Aorta (tissue), 5 donors: ENCODE measurements at regions not wholly inside any gene's neighbourhood (a gene's known extent, or its start where the extent isn't known, plus 50 kb on each side); places are given as distances from the start of the nearest gene placed in this dataset.

Source experiments
- ATAC-seq: fragments of 200-7000 bp; cut with Tn5 transposase; one replicate; pipeline ENCODE4 v1.9.1; 2022; ENCODE audit warnings: moderate library complexity; ENCODE audit not compliant: low FRiP score
- DNase-seq, 2 donors: peaks; one replicate each; pipeline ENCODE4 v3.0.0-alpha.2; 2020
- H3K27ac ChIP-seq, 2 donors: one replicate each; pipeline ENCODE4 v1.5.1; 2013; ENCODE audit warnings: low read length in 2 of 2, mild to moderate bottlenecking in 2 of 2, moderate library complexity in 2 of 2, control low read depth in 1 of 2, inconsistent platforms in 1 of 2, low read depth in 1 of 2
- H3K27me3 ChIP-seq, 2 donors: one replicate each; pipeline ENCODE4 v1.6.1; 2013; ENCODE audit warnings: control low read depth in 1 of 2, low read length in 1 of 2, mild to moderate bottlenecking in 1 of 2, moderate library complexity in 1 of 2; ENCODE audit not compliant: insufficient read depth in 2 of 2, control insufficient read depth in 1 of 2
- H3K36me3 ChIP-seq, 2 donors: one replicate each; pipeline ENCODE4 v1.6.1; 2013; ENCODE audit warnings: control low read depth in 1 of 2, low read length in 1 of 2, mild to moderate bottlenecking in 1 of 2; ENCODE audit not compliant: insufficient read depth in 2 of 2, control insufficient read depth in 1 of 2
- H3K4me1 ChIP-seq, 2 donors: one replicate each; pipeline ENCODE4 v1.6.1; 2013; ENCODE audit warnings: low read length in 2 of 2, control low read depth in 1 of 2, mild to moderate bottlenecking in 1 of 2, moderate library complexity in 1 of 2; ENCODE audit not compliant: insufficient read depth in 2 of 2, control insufficient read depth in 1 of 2
- H3K4me3 ChIP-seq, 2 donors: one replicate each; pipeline ENCODE4 v1.5.1; 2013; ENCODE audit warnings: low read length in 2 of 2, control low read depth in 1 of 2, mild to moderate bottlenecking in 1 of 2
- H3K9me3 ChIP-seq: one replicate; pipeline ENCODE4 v1.6.1; 2013; ENCODE audit warnings: mild to moderate bottlenecking, low read length; ENCODE audit not compliant: control insufficient read depth
- WGBS, 2 donors: extraction: QIAGEN DNeasy Blood & Tissue Kit; methylation state at CpG; one replicate each; pipeline ENCODE4 v1.1.7; 2013; 5-methylcytosine and 5-hydroxymethylcytosine counted together
- intact Hi-C, 2 donors: fragments of 100-400 bp; cut with DNase I; formaldehyde crosslinking; loops; one replicate each; pipeline versions ENCODE4 v1.14.2 to v1.15.0; 2022
- donor health status: healthy with polysubstance abuse.
- donor health status: Bipolar disorder and iron deficiency.
- donor health status: DM: no; HTN: no; CAD: no.
- donor health status: DM: no; HTN: no; CAD: no.
- donor health status: DM: yes; HTN: yes; CAD: no.

- ATAC-seq (no peak), DNase-seq (no peak)
- no peak overlapping the region for H3K4me3 ChIP-seq
- H3K36me3 ChIP-seq: no peaks in the 10 kb centered on the region
- intact Hi-C loops: no loop called here
- no peaks in the 10 kb centered on the region for H3K9me3 ChIP-seq
- 79 to 85% methylated on average over 7 of the region's 7 CpGs for WGBS, 2 donors
- no peaks in the 10 kb centered on the region for H3K4me1 ChIP-seq
- H3K27ac ChIP-seq: no peak overlapping the region
- no peaks in the 10 kb centered on the region for H3K27me3 ChIP-seq
Measured at GRCh38 chrX:125089761-125090445, 229.8 kb upstream of the TEX13C start.

- WGBS, 2 donors: 25 to 51% methylated on average over 3 of the region's 3 CpGs
- intact Hi-C loops: no loop called here
- no peaks in the 10 kb centered on the region for H3K36me3 ChIP-seq
- H3K4me3 ChIP-seq: no peak overlapping the region
- no peaks in the 10 kb centered on the region for H3K4me1 ChIP-seq
- no peak for ATAC-seq
- DNase-seq: no peak
- no peak overlapping the region for H3K27ac ChIP-seq
- H3K27me3 ChIP-seq: no peaks in the 10 kb centered on the region
- no peaks in the 10 kb centered on the region for H3K9me3 ChIP-seq
Measured at GRCh38 chrX:125093852-125094251, 225.8 kb upstream of the TEX13C start.

- ATAC-seq (no peak), DNase-seq (no peak)
- Histone ChIP-seq H3K27ac (no peak overlapping the region), H3K9me3 (no peaks in the 10 kb centered on the region), H3K27me3 (no peaks in the 10 kb centered on the region), H3K4me1 (no peaks in the 10 kb centered on the region), H3K36me3 (no peaks in the 10 kb centered on the region), H3K4me3 (no peak overlapping the region)
- intact Hi-C loops: no loop called here
Measured at GRCh38 chrX:125094901-125095300, 224.8 kb upstream of the TEX13C start.

- 70 to 74% methylated on average over 2 of the region's 2 CpGs for WGBS, 2 donors
Measured at GRCh38 chrX:125096469-125096868, 223.2 kb upstream of the TEX13C start.

GRCh38 chrX:125096870-125097269, 222.8 kb upstream of the TEX13C start:
- no peaks in the 10 kb centered on the region for H3K4me1 ChIP-seq
- no peak overlapping the region for H3K4me3 ChIP-seq
- DNase-seq: no peak
- H3K27me3 ChIP-seq: no peaks in the 10 kb centered on the region
- H3K27ac ChIP-seq: no peak overlapping the region
- no peaks in the 10 kb centered on the region for H3K9me3 ChIP-seq
- no peaks in the 10 kb centered on the region for H3K36me3 ChIP-seq
- intact Hi-C loops: no loop called here
- ATAC-seq: no peak
- 58 to 85% methylated on average over 1 of the region's 1 CpG for WGBS, 2 donors

More at GRCh38 chrX:125096469-125096868, 223.2 kb upstream of the TEX13C start:
- ATAC-seq (no peak), DNase-seq (no peak)
- Histone ChIP-seq H3K36me3 (no peaks in the 10 kb centered on the region), H3K27me3 (no peaks in the 10 kb centered on the region), H3K9me3 (no peaks in the 10 kb centered on the region), H3K27ac (no peak overlapping the region), H3K4me3 (no peak overlapping the region), H3K4me1 (no peaks in the 10 kb centered on the region)
- intact Hi-C loops: no loop called here

GRCh38 chrX:125101971-125102755, 217.5 kb upstream of the TEX13C start:
- DNase-seq (no peak), ATAC-seq (no peak)
- no peaks in the 10 kb centered on the region for H3K4me1 ChIP-seq
- 43 to 82% methylated on average over 1 of the region's 1 CpG for WGBS, 2 donors
- no peaks in the 10 kb centered on the region for H3K36me3 ChIP-seq
- no peak overlapping the region for H3K27ac ChIP-seq
- no peaks in the 10 kb centered on the region for H3K27me3 ChIP-seq
- no peaks in the 10 kb centered on the region for H3K9me3 ChIP-seq
- no peak overlapping the region for H3K4me3 ChIP-seq
- intact Hi-C loops: no loop called here

GRCh38 chrX:125103693-125104092, 216.0 kb upstream of the TEX13C start:
- no peaks in the 10 kb centered on the region for H3K27me3 ChIP-seq
- no peaks in the 10 kb centered on the region for H3K9me3 ChIP-seq
- H3K4me1 ChIP-seq: no peaks in the 10 kb centered on the region
- no peak overlapping the region for H3K4me3 ChIP-seq
- intact Hi-C loops: no loop called here
- ATAC-seq (no peak), DNase-seq (no peak)
- H3K27ac ChIP-seq: no peak overlapping the region
- H3K36me3 ChIP-seq: no peaks in the 10 kb centered on the region
- 85 to 95% methylated on average over 11 of the region's 11 CpGs for WGBS, 2 donors

- Histone ChIP-seq H3K27me3 (no peaks in the 10 kb centered on the region), H3K9me3 (no peaks in the 10 kb centered on the region), H3K4me1 (no peaks in the 10 kb centered on the region), H3K36me3 (no peaks in the 10 kb centered on the region), H3K27ac (no peak overlapping the region), H3K4me3 (no peak overlapping the region)
- ATAC-seq (no peak), DNase-seq (no peak)
- intact Hi-C loops: no loop called here
- WGBS, 2 donors: 87% methylated on average over 3 of the region's 3 CpGs
Measured at GRCh38 chrX:125108921-125109320, 210.8 kb upstream of the TEX13C start.

GRCh38 chrX:125131164-125131563, 188.5 kb upstream of the TEX13C start:
- intact Hi-C loops: no loop called here
- H3K4me3 ChIP-seq: no peak overlapping the region
- DNase-seq (no peak), ATAC-seq (no peak)
- no peaks in the 10 kb centered on the region for H3K27me3 ChIP-seq
- no peak overlapping the region for H3K27ac ChIP-seq
- no peaks in the 10 kb centered on the region for H3K9me3 ChIP-seq
- no peaks in the 10 kb centered on the region for H3K36me3 ChIP-seq
- H3K4me1 ChIP-seq: no peaks in the 10 kb centered on the region
